LNCAP (cell line): ENCODE measurements at regions not wholly inside any gene's neighbourhood (a gene's known extent, or its start where the extent isn't known, plus 50 kb on each side); places are given as distances from the start of the nearest gene placed in this dataset.

ENCODE experiments used
- TF ChIP-seq, protein P1 (sequence below): fragments of 450-650 bp; IDR thresholded peaks from 2 replicates; pipeline ENCODE4 v1.5.1; 2017; ENCODE audit warnings: mild to moderate bottlenecking

DNA sequence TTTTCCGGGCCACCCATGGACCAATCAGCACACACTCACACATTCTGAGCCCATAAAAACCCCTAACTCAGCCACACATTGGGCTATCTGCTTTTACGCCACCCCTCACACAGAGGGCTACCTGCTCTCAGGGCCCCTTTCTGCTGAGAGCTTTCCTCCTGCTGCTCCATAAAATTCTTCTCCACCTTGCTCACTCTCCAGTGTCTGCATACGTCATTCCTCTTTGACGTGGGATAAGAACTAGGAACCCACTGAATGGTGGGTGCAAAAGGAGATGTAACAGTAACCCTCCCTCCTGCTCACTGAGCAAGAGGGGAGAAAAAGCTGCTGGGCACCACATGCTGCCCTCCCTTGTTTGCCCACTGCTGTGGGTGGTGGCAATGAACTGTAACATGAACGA, 596.7 kb upstream of the TMEM132C start:
- TF ChIP-seq, protein P1, sequence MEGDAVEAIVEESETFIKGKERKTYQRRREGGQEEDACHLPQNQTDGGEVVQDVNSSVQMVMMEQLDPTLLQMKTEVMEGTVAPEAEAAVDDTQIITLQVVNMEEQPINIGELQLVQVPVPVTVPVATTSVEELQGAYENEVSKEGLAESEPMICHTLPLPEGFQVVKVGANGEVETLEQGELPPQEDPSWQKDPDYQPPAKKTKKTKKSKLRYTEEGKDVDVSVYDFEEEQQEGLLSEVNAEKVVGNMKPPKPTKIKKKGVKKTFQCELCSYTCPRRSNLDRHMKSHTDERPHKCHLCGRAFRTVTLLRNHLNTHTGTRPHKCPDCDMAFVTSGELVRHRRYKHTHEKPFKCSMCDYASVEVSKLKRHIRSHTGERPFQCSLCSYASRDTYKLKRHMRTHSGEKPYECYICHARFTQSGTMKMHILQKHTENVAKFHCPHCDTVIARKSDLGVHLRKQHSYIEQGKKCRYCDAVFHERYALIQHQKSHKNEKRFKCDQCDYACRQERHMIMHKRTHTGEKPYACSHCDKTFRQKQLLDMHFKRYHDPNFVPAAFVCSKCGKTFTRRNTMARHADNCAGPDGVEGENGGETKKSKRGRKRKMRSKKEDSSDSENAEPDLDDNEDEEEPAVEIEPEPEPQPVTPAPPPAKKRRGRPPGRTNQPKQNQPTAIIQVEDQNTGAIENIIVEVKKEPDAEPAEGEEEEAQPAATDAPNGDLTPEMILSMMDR: no peak

DNA sequence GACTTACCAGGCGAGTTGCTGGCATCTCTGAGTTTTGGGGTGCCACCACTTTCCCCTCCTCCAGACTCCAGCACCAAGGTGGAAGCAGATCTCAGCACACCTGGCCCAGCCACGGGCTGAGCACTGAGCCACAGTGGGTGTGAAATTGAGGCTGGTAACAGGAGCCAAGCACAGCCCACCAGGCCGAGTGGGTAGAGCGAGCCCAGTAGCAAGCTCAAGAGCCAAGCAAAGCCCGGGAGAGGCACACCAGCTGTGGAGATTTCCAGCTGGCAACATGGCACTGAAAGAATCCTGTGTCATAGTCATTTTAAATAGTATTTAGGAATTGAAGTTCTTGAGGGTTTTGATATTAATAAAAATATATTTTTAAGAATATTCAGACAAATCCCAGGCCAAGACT, 596.2 kb upstream of the TMEM132C start:
- TF ChIP-seq, protein P1: no peak

DNA sequence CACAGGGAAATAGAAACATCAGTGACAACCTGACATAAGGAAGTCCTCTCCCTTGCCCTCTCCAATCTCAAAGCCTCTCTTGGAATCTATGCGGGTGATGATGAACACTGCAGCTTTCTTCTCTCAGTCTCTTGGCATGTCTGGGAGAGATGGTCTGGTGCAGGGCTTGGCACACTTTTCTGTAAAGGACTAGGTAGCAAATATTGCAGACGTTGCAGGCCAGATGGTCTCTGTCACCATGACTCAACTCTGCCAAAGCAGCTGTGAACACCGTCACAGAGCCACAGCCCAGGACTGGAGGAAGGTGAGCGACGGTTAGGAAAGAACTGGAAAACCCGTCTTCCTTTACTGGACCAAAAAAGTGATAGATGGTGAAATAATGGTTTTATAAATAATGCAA, 591.0 kb upstream of the TMEM132C start:
- TF ChIP-seq, protein P1: no peak

DNA sequence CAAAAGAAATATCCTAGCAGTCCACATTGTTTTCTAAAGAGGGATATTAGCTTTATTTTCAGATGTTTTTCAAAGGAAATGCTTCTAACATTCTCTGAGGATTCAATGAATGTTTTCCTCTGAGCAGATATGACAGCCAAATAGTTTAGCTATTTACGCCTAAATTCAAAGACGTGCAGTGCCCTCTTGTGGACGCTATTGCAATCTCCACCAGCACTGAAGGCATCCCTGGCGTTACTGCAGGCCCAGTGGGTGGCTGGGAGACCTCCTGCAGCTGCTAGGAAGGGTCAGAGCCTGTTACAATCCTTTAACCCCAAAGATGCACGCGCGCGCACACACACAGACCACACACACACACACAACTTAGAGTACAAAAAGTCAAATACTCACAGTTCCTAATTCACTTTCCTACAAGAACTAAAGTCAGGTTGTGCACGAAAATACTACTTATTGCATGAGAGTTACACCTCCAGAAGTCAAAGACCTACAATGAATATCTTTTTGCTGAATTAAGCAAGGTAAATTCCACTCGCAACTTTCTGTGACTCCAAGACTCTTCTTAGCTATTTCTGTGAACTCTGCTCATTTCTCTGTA, 589.3 kb upstream of the TMEM132C start:
- TF ChIP-seq, protein P1: peak; percentile 70

DNA sequence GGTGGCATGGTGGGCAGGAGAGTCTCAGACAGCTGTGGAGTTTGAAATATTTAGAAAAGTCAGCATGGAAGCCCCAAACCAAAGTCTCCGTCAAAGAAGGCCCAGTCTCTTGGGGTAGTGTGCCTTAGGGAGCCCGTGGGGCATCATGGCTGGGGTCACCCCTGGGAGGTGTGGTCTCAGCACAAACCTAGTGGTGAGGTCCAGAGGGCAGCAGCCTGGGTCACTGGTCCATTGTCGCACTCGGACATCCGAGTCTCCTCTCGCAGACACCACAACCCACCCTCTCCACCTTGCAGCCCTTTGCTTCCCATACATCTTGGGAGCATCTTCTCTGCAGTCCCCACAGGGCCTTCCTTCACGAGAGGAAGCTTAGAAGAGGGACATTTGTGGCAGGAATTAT, 588.0 kb upstream of the TMEM132C start:
- TF ChIP-seq, protein P1: no peak

DNA sequence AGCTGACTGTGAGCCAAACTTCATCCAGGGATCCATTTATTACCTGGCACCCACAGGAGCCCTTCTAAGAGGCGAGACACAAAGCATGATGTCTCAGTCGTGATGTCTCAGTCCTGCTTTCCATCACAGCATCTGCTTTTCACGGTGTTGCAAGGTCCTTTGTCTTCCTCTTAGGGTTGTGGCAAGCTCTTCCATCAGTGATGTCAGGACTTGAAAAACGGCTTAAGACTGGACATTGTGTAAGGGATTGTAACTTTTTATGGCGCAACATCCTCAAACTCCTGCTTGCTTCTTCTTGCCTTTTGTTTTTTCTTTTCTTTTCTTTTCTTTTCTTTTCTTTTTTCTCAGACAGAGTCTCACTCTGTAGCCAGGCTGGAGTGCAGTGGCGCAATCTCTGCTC, 586.5 kb upstream of the TMEM132C start:
- TF ChIP-seq, protein P1: no peak

DNA sequence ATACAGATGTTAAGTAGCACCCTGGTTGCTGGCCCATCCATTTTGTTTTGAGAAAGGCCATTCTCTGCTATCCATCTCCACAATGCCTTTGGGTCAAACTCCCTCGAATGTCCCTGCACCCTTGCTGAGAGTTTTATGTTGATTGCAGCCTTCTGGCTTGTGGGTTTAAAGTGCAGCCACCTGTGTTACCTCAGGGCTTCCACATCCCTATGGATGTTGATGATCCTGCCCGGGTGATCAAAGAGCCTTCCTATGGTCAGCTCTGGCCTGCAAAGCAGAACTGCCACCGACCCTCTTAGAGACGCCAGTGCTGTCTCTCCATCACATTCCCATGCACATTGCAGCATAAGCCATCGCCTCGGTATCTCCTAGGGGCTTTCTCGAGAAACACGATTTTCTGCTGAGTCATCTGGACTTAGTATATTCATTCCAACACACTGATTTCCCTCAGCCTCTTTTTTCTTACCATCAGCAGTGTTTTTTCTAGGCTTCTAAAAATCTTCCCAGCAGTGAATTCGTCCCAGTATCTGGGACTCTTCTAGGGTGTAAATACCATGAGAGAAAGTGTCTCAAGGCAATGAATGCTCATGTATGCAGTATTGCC, 585.7 kb upstream of the TMEM132C start:
- TF ChIP-seq, protein P1: no peak

DNA sequence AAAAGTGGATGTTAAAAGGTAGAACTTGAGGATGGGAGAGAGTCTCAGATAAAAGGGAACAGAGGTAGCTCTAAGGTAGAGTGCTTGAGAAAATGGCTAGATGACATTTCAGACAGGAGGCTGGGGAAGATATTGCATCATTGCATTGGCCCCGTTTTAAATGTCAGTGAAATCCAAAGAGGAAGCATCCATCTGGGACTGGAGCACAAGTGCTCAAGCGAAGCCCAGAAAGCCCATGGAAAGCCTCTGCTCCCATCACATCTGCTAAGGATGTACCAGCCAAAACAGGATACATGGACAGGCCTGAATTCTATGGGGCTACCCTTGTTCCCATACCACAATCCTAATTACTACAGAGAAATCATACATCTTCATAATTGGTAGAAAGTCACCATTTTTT, 581.5 kb upstream of the TMEM132C start:
- TF ChIP-seq, protein P1: no peak
